SK-N-SH treated with all-trans-retinoic acid at 6 μM for 48 hours (cell line): ENCODE measurements at regions not wholly inside any gene's neighbourhood (a gene's known extent, or its start where the extent isn't known, plus 50 kb on each side); places are given as distances from the start of the nearest gene placed in this dataset.

Experiments used
- ATAC-seq: fragments of 200-7000 bp; cut with Tn5 transposase; 3 replicates; pipeline ENCODE4 v1.9.1; 2020; ENCODE audit warnings: mild to moderate bottlenecking, moderate library complexity
- ARNTL ChIP-seq: fragments of 450-650 bp; formaldehyde crosslinking; IDR thresholded peaks from 2 replicates; pipeline ENCODE4 v1.5.0; 2020; ENCODE audit warnings: low read depth, mild to moderate bottlenecking, moderate library complexity, borderline replicate concordance
- BACH2 ChIP-seq: fragments of 250-450 bp; sonication (Bioruptor Pico); IDR thresholded peaks from 2 replicates; pipeline ENCODE4 v1.9.0; 2021; ENCODE audit warnings: mild to moderate bottlenecking, borderline replicate concordance
- CSDC2 ChIP-seq: fragments of 250-450 bp; sonication (Bioruptor Pico); IDR thresholded peaks from 2 replicates; pipeline ENCODE4 v1.5.0; 2020; ENCODE audit warnings: mild to moderate bottlenecking, moderate library complexity
- CSRNP3 ChIP-seq: fragments of 250-450 bp; sonication (Bioruptor Pico); IDR thresholded peaks from 2 replicates; pipeline ENCODE4 v1.5.1; 2021; ENCODE audit warnings: mild to moderate bottlenecking, moderate library complexity
- ESRRG ChIP-seq: fragments of 250-450 bp; sonication (Bioruptor Pico); IDR thresholded peaks from 2 replicates; pipeline ENCODE4 v1.6.1; 2021; ENCODE audit warnings: mild to moderate bottlenecking
- GLIS3 ChIP-seq: fragments of 250-450 bp; sonication (Bioruptor Pico); IDR thresholded peaks from 2 replicates; pipeline ENCODE4 v1.5.0; 2020; ENCODE audit warnings: mild to moderate bottlenecking, moderate library complexity
- ISL1 ChIP-seq: fragments of 250-450 bp; sonication (Bioruptor Pico); IDR thresholded peaks from 2 replicates; pipeline ENCODE4 v2.1.2; 2022; ENCODE audit warnings: mild to moderate bottlenecking, moderate library complexity
- OSR1 ChIP-seq: fragments of 250-450 bp; sonication (Bioruptor Pico); IDR thresholded peaks from 2 replicates; pipeline ENCODE4 v1.8.0; 2022; ENCODE audit warnings: moderate library complexity, mild to moderate bottlenecking, inconsistent platforms
- PATZ1 ChIP-seq: fragments of 250-450 bp; sonication (Bioruptor Pico); IDR thresholded peaks from 2 replicates; pipeline ENCODE4 v1.8.0; 2020; ENCODE audit warnings: mild to moderate bottlenecking, moderate library complexity, borderline replicate concordance
- POU6F1 ChIP-seq: fragments of 250-450 bp; sonication (Bioruptor Pico); IDR thresholded peaks from 2 replicates; pipeline ENCODE4 v1.8.0; 2021; ENCODE audit warnings: low read depth, mild to moderate bottlenecking, moderate library complexity, borderline replicate concordance
- PPARA ChIP-seq: fragments of 250-450 bp; sonication (Bioruptor Pico); IDR thresholded peaks from 2 replicates; pipeline ENCODE4 v1.5.0; 2020; ENCODE audit warnings: mild to moderate bottlenecking, borderline replicate concordance
- SNAI2 ChIP-seq: fragments of 250-450 bp; sonication (Bioruptor Pico); IDR thresholded peaks from 2 replicates; pipeline ENCODE4 v1.5.0; 2020; ENCODE audit warnings: mild to moderate bottlenecking, moderate library complexity
- TCF4 ChIP-seq: fragments of 250-450 bp; sonication (Bioruptor Pico); IDR thresholded peaks from 2 replicates; pipeline ENCODE4 v1.8.0; 2021; ENCODE audit warnings: mild to moderate bottlenecking, moderate library complexity, borderline replicate concordance
- TOX ChIP-seq: fragments of 250-450 bp; sonication (Bioruptor Pico); IDR thresholded peaks from 2 replicates; pipeline ENCODE4 v1.8.0; 2021; ENCODE audit warnings: mild to moderate bottlenecking, moderate library complexity, borderline replicate concordance
- TSHZ2 ChIP-seq: fragments of 250-450 bp; sonication (Bioruptor Pico); IDR thresholded peaks from 2 replicates; pipeline ENCODE4 v1.5.0; 2020; ENCODE audit warnings: mild to moderate bottlenecking, moderate library complexity
- ZC3H10 ChIP-seq: fragments of 250-450 bp; sonication (Bioruptor Pico); IDR thresholded peaks from 2 replicates; pipeline ENCODE4 v1.5.1; 2021; ENCODE audit warnings: mild to moderate bottlenecking, moderate library complexity
- ZFP3 ChIP-seq: fragments of 250-450 bp; sonication (Bioruptor Pico); IDR thresholded peaks from 2 replicates; pipeline ENCODE4 v1.5.0; 2020; ENCODE audit warnings: mild to moderate bottlenecking, moderate library complexity
- ZFP30 ChIP-seq: fragments of 450-650 bp; formaldehyde crosslinking; IDR thresholded peaks from 2 replicates; pipeline ENCODE4 v1.5.0; 2022; ENCODE audit warnings: mild to moderate bottlenecking, moderate library complexity
- ZNF70 ChIP-seq: fragments of 450-650 bp; formaldehyde crosslinking; IDR thresholded peaks from 2 replicates; pipeline ENCODE4 v1.5.0; 2020; ENCODE audit warnings: mild to moderate bottlenecking, moderate library complexity
- ZNF8 ChIP-seq: fragments of 450-650 bp; formaldehyde crosslinking; IDR thresholded peaks from 2 replicates; pipeline ENCODE4 v1.5.0; 2020; ENCODE audit warnings: mild to moderate bottlenecking, moderate library complexity

GRCh38 chr10:130998642-130999041, 312.9 kb downstream of the TCERG1L start:
- no peak for ATAC-seq
- TF ChIP-seq CSRNP3 (no peak), PATZ1 (CRISPR knock-in tag) (no peak), TOX (no peak), SNAI2 (CRISPR knock-in tag) (no peak), GLIS3 (CRISPR knock-in tag) (no peak), ESRRG (CRISPR knock-in tag) (no peak), ZNF70 (CRISPR knock-in tag) (no peak), CSDC2 (CRISPR knock-in tag) (no peak), ZNF8 (CRISPR knock-in tag) (no peak), TCF4 (CRISPR knock-in tag) (no peak)

- TF ChIP-seq ESRRG (CRISPR knock-in tag) (no peak), TSHZ2 (no peak), SNAI2 (CRISPR knock-in tag) (no peak), CSRNP3 (no peak), GLIS3 (CRISPR knock-in tag) (no peak), TCF4 (CRISPR knock-in tag) (no peak), ZC3H10 (CRISPR knock-in tag) (no peak), OSR1 (CRISPR knock-in tag) (no peak), PPARA (CRISPR knock-in tag) (no peak), ZNF70 (CRISPR knock-in tag) (no peak), POU6F1 (CRISPR knock-in tag) (no peak), PATZ1 (CRISPR knock-in tag) (no peak), ZFP3 (no peak), ZFP30 (no peak), TOX (no peak), BACH2 (no peak), ARNTL (CRISPR knock-in tag) (no peak), ISL1 (CRISPR knock-in tag) (no peak), ZNF8 (CRISPR knock-in tag) (no peak), CSDC2 (CRISPR knock-in tag) (no peak)
- ATAC-seq: no peak
Observed at GRCh38 chr10:130999376-131000202, 311.9 kb downstream of the TCERG1L start.
